Esophagus muscularis mucosa (tissue), 3 donors: ENCODE measurements at regions not wholly inside any gene's neighbourhood (a gene's known extent, or its start where the extent isn't known, plus 50 kb on each side); places are given as distances from the start of the nearest gene placed in this dataset.

Experiments used
- CTCF ChIP-seq, 3 experiments: fragments of 200-600 bp in 2 of 3; fragments of 450-650 bp in 1 of 3; sonication (generic) in 2 of 3; IDR thresholded peaks; one replicate each; pipeline ENCODE4 v1.5.1; 2017 to 2019; ENCODE audit warnings: antibody characterized with exemption in 3 of 3, mild to moderate bottlenecking in 2 of 3, moderate library complexity in 1 of 3
- POLR2A ChIP-seq: fragments of 450-650 bp; IDR thresholded peaks from one replicate; pipeline ENCODE4 v1.6.1; 2017; ENCODE audit warnings: antibody characterized with exemption, moderate library complexity, mild to moderate bottlenecking, low read depth
- POLR2AphosphoS5 ChIP-seq, 2 donors: sonication (generic); formaldehyde crosslinking; IDR thresholded peaks; one replicate each; pipeline ENCODE4 v1.6.1; 2017; ENCODE audit warnings: antibody characterized with exemption in 2 of 2

DNA sequence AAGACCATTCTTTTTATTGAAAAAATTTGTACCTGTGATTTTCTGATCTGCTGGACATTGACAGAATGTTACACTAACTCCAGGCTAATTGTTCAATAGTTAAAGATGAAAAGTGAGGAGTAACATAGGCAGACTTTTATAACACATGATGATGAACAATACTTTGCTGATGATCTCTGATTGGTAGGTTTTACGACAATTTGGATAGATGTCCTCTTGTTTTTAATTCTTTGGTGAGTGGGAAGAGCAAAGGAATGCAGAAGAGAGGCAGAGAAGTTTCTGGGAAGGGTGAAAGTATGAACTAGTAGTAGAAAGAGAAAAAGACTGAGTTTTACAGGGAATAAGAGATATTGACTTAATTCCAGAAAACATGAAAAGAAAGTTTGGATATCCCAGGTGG, 267.3 kb upstream of the HAND2 start:
- TF ChIP-seq CTCF (IDR thresholded peaks at IDR 0.05) (no peak), POLR2A (no peak), POLR2AphosphoS5 (IDR thresholded peaks at IDR 0.05) (no peak)
